Chondrocyte (in vitro differentiated cells): ENCODE measurements at regions not wholly inside any gene's neighbourhood (a gene's known extent, or its start where the extent isn't known, plus 50 kb on each side); places are given as distances from the start of the nearest gene placed in this dataset.

Source experiments
- DNase-seq: peaks from one replicate; pipeline ENCODE4 v3.0.0; 2021; ENCODE audit warnings: mixed read lengths, low spot score
- H3K27ac Mint-ChIP-seq: one replicate; pipeline ENCODE4 v1.8.0; 2021; ENCODE audit warnings: mild to moderate bottlenecking, moderate library complexity, mixed read lengths; ENCODE audit not compliant: unreplicated experiment
- H3K27me3 Mint-ChIP-seq: 2 replicates; pipeline ENCODE4 v1.8.0; 2021; ENCODE audit warnings: low read depth, mixed read lengths
- H3K36me3 Mint-ChIP-seq: 2 replicates; pipeline ENCODE4 v1.8.0; 2021; ENCODE audit warnings: low read depth, mixed read lengths
- H3K4me1 Mint-ChIP-seq: 2 replicates; pipeline ENCODE4 v1.8.0; 2021; ENCODE audit warnings: low read depth, mild to moderate bottlenecking, mixed read lengths
- H3K4me3 Mint-ChIP-seq: one replicate; pipeline ENCODE4 v1.8.0; 2021; ENCODE audit warnings: mild to moderate bottlenecking, moderate library complexity, mixed read lengths; ENCODE audit not compliant: unreplicated experiment
- H3K9me3 Mint-ChIP-seq: 2 replicates; pipeline ENCODE4 v1.8.0; 2021; ENCODE audit warnings: low read depth, mixed read lengths
- CTCF ChIP-seq: fragments of 200-600 bp; sonication (generic); IDR thresholded peaks from 2 replicates; pipeline ENCODE4 v1.5.0; 2021; ENCODE audit warnings: antibody characterized with exemption, mild to moderate bottlenecking, moderate library complexity

GRCh38 chr3:25090698-25091453, 337.2 kb upstream of the RARB start:
- no peak for TF ChIP-seq CTCF
- Mint-ChIP-seq H3K9me3 (peaks cover 3% of the 10 kb centered on the region), H3K36me3 (no peaks in the 10 kb centered on the region), H3K27me3 (no peaks in the 10 kb centered on the region), H3K4me1 (peaks cover 34% of the 10 kb centered on the region), H3K27ac (peak overlapping the region; percentile 3), H3K4me3 (no peak overlapping the region)
- DNase-seq: no peak

DNA sequence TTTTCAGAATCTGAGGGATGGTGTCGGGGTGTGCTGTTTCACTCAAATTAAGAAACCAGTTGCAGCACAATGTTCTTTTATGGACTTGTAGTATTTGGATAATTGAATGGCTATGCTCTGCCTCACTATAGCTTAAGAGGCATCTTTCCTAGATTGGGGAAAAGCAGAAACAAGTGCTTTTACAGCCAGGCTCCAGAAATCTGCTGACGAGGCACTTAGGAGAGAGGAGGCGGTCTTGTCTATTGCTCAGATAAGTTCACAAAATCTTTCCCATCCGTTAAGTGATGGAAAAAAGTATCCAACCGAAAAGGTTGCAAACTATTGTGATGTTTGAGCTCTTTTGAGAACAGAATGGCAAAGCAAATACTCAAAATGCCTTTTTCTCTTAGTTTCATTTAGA, 336.1 kb upstream of the RARB start:
- Mint-ChIP-seq H3K4me1 (peaks cover 34% of the 10 kb centered on the region), H3K9me3 (no peaks in the 10 kb centered on the region), H3K27me3 (no peaks in the 10 kb centered on the region), H3K4me3 (no peak overlapping the region), H3K27ac (no peak overlapping the region), H3K36me3 (no peaks in the 10 kb centered on the region)
- no peak for TF ChIP-seq CTCF
- no peak for DNase-seq

GRCh38 chr3:25094932-25095685, 333.0 kb upstream of the RARB start:
- TF ChIP-seq CTCF: peak; percentile 61
- H3K4me1 Mint-ChIP-seq: peaks cover 17% of the 10 kb centered on the region
- H3K4me3 Mint-ChIP-seq: no peak overlapping the region
- no peaks in the 10 kb centered on the region for H3K27me3 Mint-ChIP-seq
- H3K9me3 Mint-ChIP-seq: no peaks in the 10 kb centered on the region
- H3K27ac Mint-ChIP-seq: no peak overlapping the region
- no peaks in the 10 kb centered on the region for H3K36me3 Mint-ChIP-seq
- no peak for DNase-seq

DNA sequence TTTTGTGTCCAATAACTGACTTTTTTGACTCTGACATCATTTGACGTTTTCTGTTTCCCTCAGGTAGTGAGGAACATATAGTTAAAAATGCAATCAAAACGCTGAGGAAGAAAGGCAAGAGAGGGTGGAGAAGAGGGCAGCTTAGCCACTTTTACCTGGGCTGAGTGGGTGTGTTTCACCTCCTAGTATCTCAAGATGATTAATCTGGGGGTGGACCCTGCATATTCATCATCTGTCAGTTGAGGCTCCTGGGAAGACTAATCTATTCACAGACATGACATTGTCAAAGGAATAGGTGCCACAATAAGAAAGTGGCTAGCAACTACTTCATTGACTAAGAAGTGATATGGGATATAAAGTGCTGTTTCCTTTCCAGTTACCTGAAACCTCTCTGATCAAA, 331.5 kb upstream of the RARB start:
- DNase-seq: no peak
- no peaks in the 10 kb centered on the region for H3K9me3 Mint-ChIP-seq
- H3K36me3 Mint-ChIP-seq: no peaks in the 10 kb centered on the region
- no peak for TF ChIP-seq CTCF
- H3K27me3 Mint-ChIP-seq: no peaks in the 10 kb centered on the region
- H3K4me1 Mint-ChIP-seq: peaks cover 3% of the 10 kb centered on the region
- H3K27ac Mint-ChIP-seq: no peak overlapping the region
- no peak overlapping the region for H3K4me3 Mint-ChIP-seq

DNA sequence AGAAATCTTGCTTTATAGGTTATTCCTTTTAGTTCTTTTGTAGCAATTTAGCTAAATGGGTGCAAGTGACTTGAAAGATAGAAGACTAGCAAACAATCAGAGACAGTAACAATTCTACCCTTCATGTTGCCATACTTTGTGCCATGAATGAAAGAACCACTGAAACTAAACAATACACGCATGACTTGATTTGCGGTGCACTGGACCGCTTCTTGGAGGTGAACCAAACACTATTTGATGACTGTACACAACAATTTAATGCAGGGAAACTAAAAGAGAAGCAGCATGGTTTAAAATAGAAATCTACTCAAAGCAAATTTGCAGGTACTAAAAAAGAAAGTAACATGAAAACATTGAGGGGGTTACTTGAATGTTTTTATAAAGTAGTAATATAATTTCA, 331.0 kb upstream of the RARB start:
- Mint-ChIP-seq H3K27me3 (no peaks in the 10 kb centered on the region), H3K4me3 (no peak overlapping the region), H3K4me1 (no peaks in the 10 kb centered on the region), H3K9me3 (no peaks in the 10 kb centered on the region), H3K27ac (no peak overlapping the region), H3K36me3 (no peaks in the 10 kb centered on the region)
- DNase-seq: no peak
- TF ChIP-seq CTCF: no peak
